ENCODE measurements at regions not wholly inside any gene's neighbourhood (a gene's known extent, or its start where the extent isn't known, plus 50 kb on each side); places are given as distances from the start of the nearest gene placed in this dataset.

DNA sequence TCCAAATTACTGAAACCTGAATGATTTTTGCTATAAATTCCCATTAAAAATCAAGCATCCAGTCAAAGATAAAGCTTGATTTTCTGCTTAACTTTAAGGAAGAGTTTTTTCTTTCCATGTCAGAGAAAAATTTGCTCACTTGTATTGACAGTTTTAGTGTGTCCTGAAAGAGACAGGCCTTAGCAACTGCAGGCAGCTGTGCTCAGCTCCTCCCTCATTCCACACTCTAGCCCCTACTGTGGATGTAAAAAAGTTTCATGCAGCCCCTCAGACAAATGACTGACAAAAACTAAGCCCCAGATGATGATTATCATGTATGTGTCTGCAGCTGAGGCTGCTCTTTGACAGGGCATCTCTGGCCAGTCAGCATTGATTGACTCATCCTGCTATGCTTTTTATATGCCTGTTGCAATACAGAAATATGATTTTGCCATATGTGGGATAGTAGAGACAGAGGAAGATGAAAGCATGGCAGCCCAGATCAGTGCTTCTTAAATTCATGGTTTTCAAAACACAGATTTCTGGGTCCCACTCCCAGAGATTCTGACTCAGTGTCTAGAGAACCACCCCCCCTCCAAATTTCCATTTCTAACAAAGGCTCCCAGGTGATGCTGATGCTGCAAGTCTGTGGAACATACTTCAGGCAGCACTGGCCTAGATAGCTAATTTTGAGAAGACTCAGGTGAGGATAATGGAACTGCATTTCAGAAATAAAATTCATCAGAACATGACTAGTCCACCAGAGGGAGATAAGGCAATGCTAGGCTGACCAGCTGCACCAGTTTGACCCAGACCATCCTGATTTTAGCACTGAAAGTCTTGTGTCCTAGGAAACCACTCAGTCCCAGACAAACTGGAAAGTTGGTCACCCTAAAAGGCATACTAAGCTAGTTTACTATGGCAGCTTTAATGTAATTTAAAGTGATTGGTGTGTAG is 298.7 kb upstream of the KCNN2 start:
- TF ChIP-seq ZNF70 (CRISPR knock-in tag; IDR thresholded peaks at IDR 0.05), result no peak
- TF ChIP-seq, protein P1, sequence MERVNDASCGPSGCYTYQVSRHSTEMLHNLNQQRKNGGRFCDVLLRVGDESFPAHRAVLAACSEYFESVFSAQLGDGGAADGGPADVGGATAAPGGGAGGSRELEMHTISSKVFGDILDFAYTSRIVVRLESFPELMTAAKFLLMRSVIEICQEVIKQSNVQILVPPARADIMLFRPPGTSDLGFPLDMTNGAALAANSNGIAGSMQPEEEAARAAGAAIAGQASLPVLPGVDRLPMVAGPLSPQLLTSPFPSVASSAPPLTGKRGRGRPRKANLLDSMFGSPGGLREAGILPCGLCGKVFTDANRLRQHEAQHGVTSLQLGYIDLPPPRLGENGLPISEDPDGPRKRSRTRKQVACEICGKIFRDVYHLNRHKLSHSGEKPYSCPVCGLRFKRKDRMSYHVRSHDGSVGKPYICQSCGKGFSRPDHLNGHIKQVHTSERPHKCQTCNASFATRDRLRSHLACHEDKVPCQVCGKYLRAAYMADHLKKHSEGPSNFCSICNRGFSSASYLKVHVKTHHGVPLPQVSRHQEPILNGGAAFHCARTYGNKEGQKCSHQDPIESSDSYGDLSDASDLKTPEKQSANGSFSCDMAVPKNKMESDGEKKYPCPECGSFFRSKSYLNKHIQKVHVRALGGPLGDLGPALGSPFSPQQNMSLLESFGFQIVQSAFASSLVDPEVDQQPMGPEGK (CRISPR knock-in tag; IDR thresholded peaks at IDR 0.05; ENCODE audit: borderline replicate concordance), result no peak
- no peak for TF ChIP-seq ZFP3 (CRISPR knock-in tag; IDR thresholded peaks at IDR 0.05)
- no peak for TF ChIP-seq ARNTL (CRISPR knock-in tag; IDR thresholded peaks at IDR 0.05; ENCODE audit: borderline replicate concordance, low read depth)
- TF ChIP-seq ZNF565 (CRISPR knock-in tag; conservative IDR thresholded peaks at IDR 0.05; ENCODE audit: low read depth), result no peak
- TF ChIP-seq, protein P2, sequence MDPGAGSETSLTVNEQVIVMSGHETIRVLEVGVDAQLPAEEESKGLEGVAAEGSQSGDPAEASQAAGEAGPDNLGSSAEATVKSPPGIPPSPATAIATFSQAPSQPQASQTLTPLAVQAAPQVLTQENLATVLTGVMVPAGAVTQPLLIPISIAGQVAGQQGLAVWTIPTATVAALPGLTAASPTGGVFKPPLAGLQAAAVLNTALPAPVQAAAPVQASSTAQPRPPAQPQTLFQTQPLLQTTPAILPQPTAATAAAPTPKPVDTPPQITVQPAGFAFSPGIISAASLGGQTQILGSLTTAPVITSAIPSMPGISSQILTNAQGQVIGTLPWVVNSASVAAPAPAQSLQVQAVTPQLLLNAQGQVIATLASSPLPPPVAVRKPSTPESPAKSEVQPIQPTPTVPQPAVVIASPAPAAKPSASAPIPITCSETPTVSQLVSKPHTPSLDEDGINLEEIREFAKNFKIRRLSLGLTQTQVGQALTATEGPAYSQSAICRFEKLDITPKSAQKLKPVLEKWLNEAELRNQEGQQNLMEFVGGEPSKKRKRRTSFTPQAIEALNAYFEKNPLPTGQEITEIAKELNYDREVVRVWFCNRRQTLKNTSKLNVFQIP (CRISPR knock-in tag; IDR thresholded peaks at IDR 0.05; ENCODE audit: borderline replicate concordance, low read depth), result no peak

Measured in SK-N-SH treated with all-trans-retinoic acid at 6 μM for 48 hours (cell line).